CD4-positive, CD25-positive, alpha-beta regulatory T cell (primary cell): ENCODE measurements at regions not wholly inside any gene's neighbourhood (a gene's known extent, or its start where the extent isn't known, plus 50 kb on each side); places are given as distances from the start of the nearest gene placed in this dataset.
A peak's percentile ranks its signal among the peaks of the same experiment; 100 is the strongest.

Source experiments
- ATAC-seq, 2 donors: fragments of 150-1000 bp; cut with Tn5 transposase; one replicate each; pipeline ENCODE4 v1.10.0; 2021; ENCODE audit warnings: low read depth in 2 of 2, moderate number of reproducible peaks in 2 of 2, moderate library complexity in 1 of 2
- DNase-seq, 3 donors: peaks; one replicate each; pipeline versions ENCODE4 v3.0.0 to v3.0.0-alpha.2; 2012 to 2022; ENCODE audit warnings: mixed read lengths in 1 of 3
- H3K27ac ChIP-seq: one replicate; pipeline ENCODE4 v1.7.0; 2013; ENCODE audit warnings: mild to moderate bottlenecking, low read length; ENCODE audit not compliant: insufficient read depth, poor library complexity, severe bottlenecking
- H3K27me3 ChIP-seq: one replicate; pipeline ENCODE4 v1.7.0; 2013; ENCODE audit warnings: low read length; ENCODE audit not compliant: control insufficient read depth, insufficient read depth
- H3K36me3 ChIP-seq: one replicate; pipeline ENCODE4 v1.7.0; 2013; ENCODE audit warnings: mild to moderate bottlenecking, low read length, moderate library complexity; ENCODE audit not compliant: control insufficient read depth, insufficient read depth
- H3K4me1 ChIP-seq: 2 replicates; pipeline ENCODE4 v1.7.0; 2013; ENCODE audit warnings: mild to moderate bottlenecking, low read length; ENCODE audit not compliant: insufficient read depth, control insufficient read depth, poor library complexity, severe bottlenecking
- H3K4me3 ChIP-seq: one replicate; pipeline ENCODE4 v1.7.0; 2013; ENCODE audit warnings: low read depth, mild to moderate bottlenecking, low read length, moderate library complexity
- H3K9me3 ChIP-seq, 2 experiments: 1 replicate in 1 of 2; 2 replicates in 1 of 2; pipeline ENCODE4 v1.7.0; 2013; ENCODE audit warnings: low read length in 2 of 2, mild to moderate bottlenecking in 1 of 2, moderate library complexity in 1 of 2; ENCODE audit not compliant: control insufficient read depth in 2 of 2
- H3K27ac Mint-ChIP-seq, 3 donors: one replicate each; pipeline ENCODE4 v1.8.0; 2020 to 2022; ENCODE audit warnings: mild to moderate bottlenecking in 3 of 3, mixed read lengths in 3 of 3, moderate library complexity in 2 of 3
- H3K27me3 Mint-ChIP-seq: one replicate; pipeline ENCODE4 v1.8.0; 2022; ENCODE audit warnings: mild to moderate bottlenecking, mixed read lengths
- H3K36me3 Mint-ChIP-seq: one replicate; pipeline ENCODE4 v1.8.0; 2020; ENCODE audit warnings: mixed read lengths
- H3K4me1 Mint-ChIP-seq, 4 donors: one replicate each; pipeline ENCODE4 v1.8.0; 2020 to 2022; ENCODE audit warnings: mixed read lengths in 4 of 4, mild to moderate bottlenecking in 1 of 4
- H3K4me3 Mint-ChIP-seq, 4 donors: one replicate each; pipeline ENCODE4 v1.8.0; 2020 to 2022; ENCODE audit warnings: mild to moderate bottlenecking in 4 of 4, mixed read lengths in 4 of 4, moderate library complexity in 3 of 4
- H3K9me3 Mint-ChIP-seq, 7 donors: one replicate each; pipeline ENCODE4 v1.8.0; 2020 to 2022; ENCODE audit warnings: mixed read lengths in 7 of 7, mild to moderate bottlenecking in 3 of 7, moderate library complexity in 2 of 7

DNA sequence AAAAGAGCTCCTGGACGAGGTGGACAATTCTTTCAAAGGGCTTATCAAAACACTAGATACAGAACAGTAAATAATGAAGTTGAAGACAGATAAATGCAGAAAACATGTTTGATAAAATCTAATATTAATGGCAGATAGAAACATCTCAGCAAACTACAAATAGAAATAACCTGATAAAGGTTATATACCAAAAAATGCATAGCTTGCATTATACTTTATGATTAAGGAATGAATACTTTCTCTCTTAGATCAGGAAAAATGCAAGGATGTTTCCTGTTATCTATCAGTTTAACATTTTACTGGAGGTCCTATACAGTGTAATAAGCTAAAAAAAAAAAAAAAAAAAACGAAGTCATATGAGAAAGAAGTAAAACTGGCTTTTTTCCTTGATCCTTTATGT is 304.5 kb upstream of the CXorf51A start:
- H3K27me3 Mint-ChIP-seq = no peaks in the 10 kb centered on the region
- Histone ChIP-seq H3K4me3 (no peak overlapping the region), H3K36me3 (no peaks in the 10 kb centered on the region), H3K4me1 (no peaks in the 10 kb centered on the region), H3K27ac (no peak overlapping the region), H3K9me3 (no peaks in the 10 kb centered on the region), H3K27me3 (no peaks in the 10 kb centered on the region)
- no peaks in the 10 kb centered on the region for H3K36me3 Mint-ChIP-seq
- DNase-seq (no peak), ATAC-seq (no peak)
- H3K4me3 Mint-ChIP-seq = no peak overlapping the region
- H3K27ac Mint-ChIP-seq = no peak overlapping the region
- peaks cover 0 to 3% (median 0%) of the 10 kb centered on the region in 7 donors for H3K9me3 Mint-ChIP-seq
- no peaks in the 10 kb centered on the region for H3K4me1 Mint-ChIP-seq

DNA sequence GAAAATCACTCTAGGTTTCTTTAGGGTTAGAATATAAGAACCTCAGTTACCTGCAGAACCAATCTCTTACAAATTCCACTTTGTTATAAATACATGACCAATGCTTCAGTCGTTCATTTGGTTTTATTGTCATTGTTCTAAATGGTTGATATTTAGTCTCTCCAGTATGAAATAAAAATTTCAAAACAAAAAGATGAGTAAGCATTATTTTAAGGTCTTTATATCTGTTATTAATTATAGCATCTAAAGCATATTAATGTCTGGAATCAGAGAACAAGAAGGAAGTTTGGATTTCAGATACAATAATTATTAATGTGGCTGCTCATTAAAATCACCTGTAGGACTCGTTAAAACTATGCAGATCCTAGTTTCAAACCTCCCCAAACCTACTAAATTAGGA is 265.4 kb upstream of the CXorf51A start:
- H3K9me3 ChIP-seq = no peaks in the 10 kb centered on the region
- H3K27ac ChIP-seq = no peak overlapping the region
- H3K4me3 ChIP-seq = no peak overlapping the region
- Mint-ChIP-seq H3K4me3 (no peak overlapping the region), H3K9me3 (no peaks in the 10 kb centered on the region), H3K27ac (no peak overlapping the region), H3K36me3 (no peaks in the 10 kb centered on the region), H3K27me3 (no peaks in the 10 kb centered on the region), H3K4me1 (no peaks in the 10 kb centered on the region)
- DNase-seq (no peak), ATAC-seq (no peak)
- no peaks in the 10 kb centered on the region for H3K4me1 ChIP-seq
- no peaks in the 10 kb centered on the region for H3K36me3 ChIP-seq
- no peaks in the 10 kb centered on the region for H3K27me3 ChIP-seq

DNA sequence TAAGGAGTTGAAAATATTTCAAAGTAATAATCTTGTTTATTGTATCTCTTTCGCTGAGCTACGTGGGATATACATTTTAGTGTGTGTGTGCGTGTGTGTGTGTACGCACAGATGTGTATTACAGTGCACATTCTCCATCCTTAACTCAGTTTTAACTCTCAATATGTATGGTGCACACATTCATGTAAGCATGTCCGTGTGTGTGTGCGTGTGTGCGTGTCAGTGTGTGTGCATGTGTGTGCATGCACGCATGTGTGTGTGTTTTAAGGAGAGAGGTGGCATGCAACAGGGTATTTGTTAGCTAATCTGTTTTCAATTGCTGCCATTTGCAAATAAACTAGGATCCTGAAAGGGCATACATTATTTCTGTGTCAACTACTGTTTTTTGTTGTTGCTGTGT is 264.9 kb upstream of the CXorf51A start:
- Histone ChIP-seq H3K36me3 (no peaks in the 10 kb centered on the region), H3K4me1 (no peaks in the 10 kb centered on the region), H3K27ac (no peak overlapping the region), H3K4me3 (no peak overlapping the region), H3K9me3 (no peaks in the 10 kb centered on the region), H3K27me3 (no peaks in the 10 kb centered on the region)
- H3K27me3 Mint-ChIP-seq = no peaks in the 10 kb centered on the region
- H3K36me3 Mint-ChIP-seq = no peaks in the 10 kb centered on the region
- H3K27ac Mint-ChIP-seq = no peak overlapping the region
- H3K9me3 Mint-ChIP-seq = no peaks in the 10 kb centered on the region
- ATAC-seq = no peak
- H3K4me3 Mint-ChIP-seq = no peak overlapping the region
- DNase-seq = no peak
- H3K4me1 Mint-ChIP-seq = no peaks in the 10 kb centered on the region

DNA sequence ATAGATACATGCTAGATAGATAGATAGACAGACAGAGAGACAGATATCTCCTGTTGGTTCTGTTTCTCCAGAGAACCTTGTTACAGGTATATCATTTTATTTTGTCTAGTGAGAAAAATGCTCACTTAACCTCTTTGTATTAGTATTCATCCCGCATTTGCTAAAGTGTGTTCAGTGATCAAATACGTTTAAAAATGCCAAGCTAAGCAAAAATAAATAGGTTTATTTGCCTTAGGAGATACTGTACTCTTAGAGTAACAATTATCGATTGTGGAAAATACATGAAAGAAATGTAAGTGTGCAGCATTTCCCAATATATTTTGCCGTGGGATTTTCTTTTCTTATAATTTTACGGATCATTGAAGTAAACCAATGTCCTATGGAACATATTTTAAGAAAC is 262.9 kb upstream of the CXorf51A start:
- H3K9me3 Mint-ChIP-seq = peaks cover 0 to 3% (median 0%) of the 10 kb centered on the region in 7 donors
- Histone ChIP-seq H3K9me3 (no peaks in the 10 kb centered on the region), H3K27ac (no peak overlapping the region), H3K36me3 (no peaks in the 10 kb centered on the region), H3K27me3 (no peaks in the 10 kb centered on the region), H3K4me3 (no peak overlapping the region), H3K4me1 (no peaks in the 10 kb centered on the region)
- no peak overlapping the region for H3K4me3 Mint-ChIP-seq
- H3K27ac Mint-ChIP-seq = no peak overlapping the region
- H3K36me3 Mint-ChIP-seq = no peaks in the 10 kb centered on the region
- no peaks in the 10 kb centered on the region for H3K27me3 Mint-ChIP-seq
- DNase-seq (no peak), ATAC-seq (no peak)
- no peaks in the 10 kb centered on the region for H3K4me1 Mint-ChIP-seq

DNA sequence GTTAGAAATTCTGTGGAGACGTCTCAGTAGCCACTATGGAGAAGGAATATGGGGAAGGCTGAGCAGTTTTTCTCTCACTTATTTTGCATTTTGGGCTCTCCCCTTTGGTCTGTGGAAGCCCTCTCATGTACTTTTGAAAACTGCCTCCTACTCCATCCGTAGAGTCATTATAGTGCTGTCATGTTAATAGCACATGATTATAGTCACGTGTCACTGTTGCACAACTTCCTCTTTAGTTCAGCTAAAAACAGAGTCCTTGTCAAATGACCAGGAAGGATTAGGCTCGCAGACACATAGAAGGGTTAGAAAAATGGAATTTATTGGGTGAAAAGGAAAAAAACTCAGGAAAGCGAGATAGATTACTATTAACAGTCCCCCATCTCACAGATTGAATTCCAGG is 258.2 kb upstream of the CXorf51A start:
- Mint-ChIP-seq H3K27me3 (no peaks in the 10 kb centered on the region), H3K36me3 (no peaks in the 10 kb centered on the region)

DNA sequence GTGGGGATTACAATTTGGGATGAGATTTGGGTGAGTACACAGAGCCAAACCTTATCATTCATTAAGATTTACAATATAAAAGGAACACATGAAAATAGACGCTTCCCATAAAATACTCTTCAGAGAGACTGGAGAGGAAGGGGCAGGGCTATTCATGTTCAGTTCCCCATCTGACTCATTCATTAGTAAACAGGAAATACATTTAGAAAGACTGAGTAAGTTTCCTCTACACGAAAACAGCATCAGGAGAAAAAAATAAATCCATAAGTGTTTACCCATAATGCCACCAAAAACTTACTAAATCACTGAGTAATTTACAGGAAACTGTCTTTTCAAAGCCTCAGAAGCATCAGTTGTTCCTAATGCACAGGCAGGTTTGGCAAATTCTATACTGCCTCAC is 255.4 kb upstream of the CXorf51A start:
- Mint-ChIP-seq H3K27ac (peak overlapping the region in 1 of 3 donors; percentile 32), H3K36me3 (no peaks in the 10 kb centered on the region), H3K4me3 (no peak overlapping the region), H3K4me1 (no peaks in the 10 kb centered on the region), H3K9me3 (peaks cover 0 to 9% (median 3%) of the 10 kb centered on the region in 7 donors), H3K27me3 (no peaks in the 10 kb centered on the region)
- Histone ChIP-seq H3K9me3 (no peaks in the 10 kb centered on the region), H3K27ac (no peak overlapping the region), H3K4me1 (no peaks in the 10 kb centered on the region), H3K27me3 (no peaks in the 10 kb centered on the region), H3K4me3 (no peak overlapping the region), H3K36me3 (no peaks in the 10 kb centered on the region)
- ATAC-seq = no peak
- DNase-seq = no peak

More for the DNA sequence above, 258.2 kb upstream of the CXorf51A start:
- DNase-seq (no peak), ATAC-seq (no peak)
- H3K4me3 ChIP-seq = no peak overlapping the region
- H3K4me1 ChIP-seq = no peaks in the 10 kb centered on the region
- H3K27me3 ChIP-seq = no peaks in the 10 kb centered on the region
- H3K4me1 Mint-ChIP-seq = no peaks in the 10 kb centered on the region
- no peaks in the 10 kb centered on the region for H3K9me3 ChIP-seq
- no peak overlapping the region for H3K4me3 Mint-ChIP-seq
- no peak overlapping the region for H3K27ac ChIP-seq
- no peaks in the 10 kb centered on the region for H3K36me3 ChIP-seq
- no peak overlapping the region for H3K27ac Mint-ChIP-seq
- peaks cover 0 to 9% (median 3%) of the 10 kb centered on the region in 7 donors for H3K9me3 Mint-ChIP-seq
